KMS-11 (cell line): ENCODE measurements at regions not wholly inside any gene's neighbourhood (a gene's known extent, or its start where the extent isn't known, plus 50 kb on each side); places are given as distances from the start of the nearest gene placed in this dataset.

Experiments used
- H2AFZ ChIP-seq: fragments of 200-600 bp; sonication (generic); 2 replicates; pipeline ENCODE4 v1.6.1; 2016; ENCODE audit warnings: antibody characterized with exemption, mixed run types, low read depth
- H3K27ac ChIP-seq: fragments of 200-600 bp; sonication (generic); 2 replicates; pipeline ENCODE4 v1.6.1; 2016; ENCODE audit warnings: mild to moderate bottlenecking, mixed run types
- H3K27me3 ChIP-seq: fragments of 200-600 bp; sonication (generic); 2 replicates; pipeline ENCODE4 v1.6.1; 2017; ENCODE audit warnings: mild to moderate bottlenecking, low read depth, mixed run types, moderate library complexity; ENCODE audit not compliant: insufficient read depth
- H3K36me3 ChIP-seq: fragments of 200-600 bp; sonication (generic); 2 replicates; pipeline ENCODE4 v1.6.1; 2017; ENCODE audit warnings: mild to moderate bottlenecking, mixed run types; ENCODE audit not compliant: insufficient read depth
- H3K4me1 ChIP-seq: fragments of 200-600 bp; sonication (generic); 2 replicates; pipeline ENCODE4 v1.6.1; 2016; ENCODE audit warnings: mild to moderate bottlenecking, low read depth, mixed run types; ENCODE audit not compliant: poor library complexity, severe bottlenecking
- H3K4me2 ChIP-seq: fragments of 200-600 bp; sonication (generic); 2 replicates; pipeline ENCODE4 v1.7.0; 2016; ENCODE audit warnings: mild to moderate bottlenecking, mixed run types
- H3K4me3 ChIP-seq: fragments of 200-600 bp; sonication (generic); IDR thresholded peaks from 2 replicates; pipeline ENCODE4 v1.6.1; 2017; ENCODE audit warnings: low read depth, low read length, mixed read lengths; ENCODE audit not compliant: insufficient read depth
- H3K79me2 ChIP-seq: fragments of 200-600 bp; sonication (generic); 2 replicates; pipeline ENCODE4 v1.6.1; 2016; ENCODE audit warnings: low read depth, mixed run types; ENCODE audit not compliant: insufficient read depth
- H3K9ac ChIP-seq: fragments of 200-600 bp; sonication (generic); 2 replicates; pipeline ENCODE4 v1.6.1; 2016; ENCODE audit warnings: mild to moderate bottlenecking, mixed run types
- H4K20me1 ChIP-seq: fragments of 200-600 bp; sonication (generic); 2 replicates; pipeline ENCODE4 v1.6.1; 2016; ENCODE audit warnings: mild to moderate bottlenecking, mixed run types; ENCODE audit not compliant: insufficient read depth
- TF ChIP-seq, protein P1 (sequence below): fragments of 200-600 bp; sonication (generic); conservative IDR thresholded peaks from 2 replicates; pipeline ENCODE4 v1.6.1; 2017; ENCODE audit warnings: low read depth, mild to moderate bottlenecking, antibody characterized with exemption, low read length, moderate library complexity, mixed read lengths

- no peak overlapping the region for H3K4me2 ChIP-seq
- no peak overlapping the region for H3K4me3 ChIP-seq
- no peaks in the 10 kb centered on the region for H4K20me1 ChIP-seq
- TF ChIP-seq, protein P1, sequence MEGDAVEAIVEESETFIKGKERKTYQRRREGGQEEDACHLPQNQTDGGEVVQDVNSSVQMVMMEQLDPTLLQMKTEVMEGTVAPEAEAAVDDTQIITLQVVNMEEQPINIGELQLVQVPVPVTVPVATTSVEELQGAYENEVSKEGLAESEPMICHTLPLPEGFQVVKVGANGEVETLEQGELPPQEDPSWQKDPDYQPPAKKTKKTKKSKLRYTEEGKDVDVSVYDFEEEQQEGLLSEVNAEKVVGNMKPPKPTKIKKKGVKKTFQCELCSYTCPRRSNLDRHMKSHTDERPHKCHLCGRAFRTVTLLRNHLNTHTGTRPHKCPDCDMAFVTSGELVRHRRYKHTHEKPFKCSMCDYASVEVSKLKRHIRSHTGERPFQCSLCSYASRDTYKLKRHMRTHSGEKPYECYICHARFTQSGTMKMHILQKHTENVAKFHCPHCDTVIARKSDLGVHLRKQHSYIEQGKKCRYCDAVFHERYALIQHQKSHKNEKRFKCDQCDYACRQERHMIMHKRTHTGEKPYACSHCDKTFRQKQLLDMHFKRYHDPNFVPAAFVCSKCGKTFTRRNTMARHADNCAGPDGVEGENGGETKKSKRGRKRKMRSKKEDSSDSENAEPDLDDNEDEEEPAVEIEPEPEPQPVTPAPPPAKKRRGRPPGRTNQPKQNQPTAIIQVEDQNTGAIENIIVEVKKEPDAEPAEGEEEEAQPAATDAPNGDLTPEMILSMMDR: no peak
- no peak overlapping the region for H3K27ac ChIP-seq
- no peaks in the 10 kb centered on the region for H3K36me3 ChIP-seq
- H3K27me3 ChIP-seq: no peaks in the 10 kb centered on the region
- no peaks in the 10 kb centered on the region for H3K4me1 ChIP-seq
- no peak overlapping the region for H3K9ac ChIP-seq
- no peaks in the 10 kb centered on the region for H3K79me2 ChIP-seq
- H2AFZ ChIP-seq: no peak overlapping the region
These were observed 109.2 kb upstream of the VRK2 start for GRCh38 chr2:57937456-57937855.

GRCh38 chr2:57941816-57942215 is 104.8 kb upstream of the VRK2 start:
- Histone ChIP-seq H3K27me3 (no peaks in the 10 kb centered on the region), H3K36me3 (no peaks in the 10 kb centered on the region), H4K20me1 (no peaks in the 10 kb centered on the region), H3K27ac (no peak overlapping the region), H3K79me2 (no peaks in the 10 kb centered on the region), H2AFZ (no peak overlapping the region), H3K4me3 (no peak overlapping the region), H3K4me2 (no peak overlapping the region), H3K9ac (no peak overlapping the region), H3K4me1 (no peaks in the 10 kb centered on the region)
- TF ChIP-seq, protein P1: no peak

DNA sequence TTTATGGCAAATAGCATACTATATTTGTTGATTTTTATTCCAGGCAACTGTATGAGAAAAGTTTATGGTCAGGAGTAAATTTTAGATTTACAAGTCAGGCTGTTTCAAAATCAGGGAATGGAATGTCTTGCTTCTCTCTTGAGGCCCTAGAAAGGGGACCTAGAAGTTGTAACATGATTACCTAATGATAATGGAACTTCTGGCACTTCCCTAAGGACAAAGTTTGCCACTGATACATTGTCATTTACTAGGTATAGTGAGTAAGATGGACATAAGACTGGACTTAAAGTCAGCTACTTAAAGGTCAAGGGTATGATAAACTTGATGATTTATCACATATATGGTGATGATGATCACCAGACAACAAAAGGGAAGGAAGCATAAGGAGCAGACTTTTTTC is 103.3 kb upstream of the VRK2 start:
- Histone ChIP-seq H3K27ac (no peak overlapping the region), H3K4me1 (no peaks in the 10 kb centered on the region)

GRCh38 chr2:57947398-57947797 is 99.2 kb upstream of the VRK2 start:
- no peaks in the 10 kb centered on the region for H3K4me1 ChIP-seq
- no peaks in the 10 kb centered on the region for H3K79me2 ChIP-seq
- H2AFZ ChIP-seq: no peak overlapping the region
- no peak overlapping the region for H3K4me3 ChIP-seq
- H3K27me3 ChIP-seq: no peaks in the 10 kb centered on the region
- H3K4me2 ChIP-seq: no peak overlapping the region
- TF ChIP-seq, protein P1: no peak
- no peak overlapping the region for H3K9ac ChIP-seq
- no peak overlapping the region for H3K27ac ChIP-seq
- no peaks in the 10 kb centered on the region for H3K36me3 ChIP-seq
- H4K20me1 ChIP-seq: no peaks in the 10 kb centered on the region

More for the DNA sequence above, 103.3 kb upstream of the VRK2 start:
- TF ChIP-seq, protein P1: no peak
- Histone ChIP-seq H3K9ac (no peak overlapping the region), H3K4me3 (no peak overlapping the region), H3K27me3 (no peaks in the 10 kb centered on the region), H3K4me2 (no peak overlapping the region), H3K79me2 (no peaks in the 10 kb centered on the region), H2AFZ (no peak overlapping the region), H4K20me1 (no peaks in the 10 kb centered on the region), H3K36me3 (no peaks in the 10 kb centered on the region)

GRCh38 chr2:57954020-57954419 is 92.6 kb upstream of the VRK2 start:
- no peaks in the 10 kb centered on the region for H3K4me1 ChIP-seq
- no peak overlapping the region for H3K4me3 ChIP-seq
- no peaks in the 10 kb centered on the region for H3K79me2 ChIP-seq
- no peaks in the 10 kb centered on the region for H4K20me1 ChIP-seq
- H3K4me2 ChIP-seq: no peak overlapping the region
- no peak overlapping the region for H3K9ac ChIP-seq
- no peaks in the 10 kb centered on the region for H3K27me3 ChIP-seq
- H2AFZ ChIP-seq: no peak overlapping the region
- no peaks in the 10 kb centered on the region for H3K36me3 ChIP-seq
- no peak overlapping the region for H3K27ac ChIP-seq
- TF ChIP-seq, protein P1: no peak
